GM21381 (cell line): ENCODE measurements at regions not wholly inside any gene's neighbourhood (a gene's known extent, or its start where the extent isn't known, plus 50 kb on each side); places are given as distances from the start of the nearest gene placed in this dataset.
"Not testable (repeated sequence)": the region's sequence is repeated elsewhere in the genome, so short reads cannot be mapped to it uniquely, and the experiment has no call there.

Experiments
- ATAC-seq: cut with Tn5 transposase; IDR thresholded peaks from one replicate; pipeline ENCODE4 v1.9.1; 2021; ENCODE audit warnings: mild to moderate bottlenecking, moderate library complexity; ENCODE audit not compliant: unreplicated experiment

DNA sequence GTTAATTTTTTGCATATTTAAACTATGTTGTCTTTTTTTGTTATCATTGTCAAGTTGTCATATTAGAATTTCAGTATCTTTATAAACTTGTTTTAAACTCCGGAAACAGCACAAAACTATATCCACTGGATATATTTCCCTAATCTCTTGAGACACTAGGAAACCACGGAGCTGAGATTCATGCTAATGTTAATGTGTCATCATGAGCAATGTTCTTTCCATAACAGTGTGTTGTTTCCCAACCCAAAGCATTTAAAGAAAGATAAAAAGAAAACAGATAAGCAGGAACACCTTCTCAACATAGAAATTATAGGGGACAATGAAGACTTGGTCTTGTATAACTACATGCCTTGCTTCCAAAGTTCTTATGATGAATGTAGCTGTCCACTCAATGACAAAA, 626.2 kb upstream of the TMPRSS15 start:
- ATAC-seq: no peak

DNA sequence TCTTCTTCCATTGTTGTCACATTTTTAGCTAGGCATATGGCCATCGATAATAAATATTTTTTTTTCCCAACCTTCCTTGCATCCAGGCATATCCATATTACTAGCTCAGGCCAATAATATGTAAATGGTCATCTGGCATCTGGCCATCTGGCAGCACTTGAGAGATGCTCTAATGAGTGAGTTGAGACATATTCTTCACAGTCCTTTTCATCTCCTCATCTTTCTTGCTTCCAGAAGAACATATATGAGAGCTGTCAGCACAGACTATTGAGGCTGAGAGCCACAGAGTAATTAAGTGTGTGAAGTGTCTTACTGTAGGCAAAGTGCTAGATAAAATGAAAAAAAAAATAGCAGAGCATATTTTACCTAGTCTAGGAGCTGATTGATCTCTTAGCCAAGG, 628.4 kb upstream of the TMPRSS15 start:
- ATAC-seq: no peak

DNA sequence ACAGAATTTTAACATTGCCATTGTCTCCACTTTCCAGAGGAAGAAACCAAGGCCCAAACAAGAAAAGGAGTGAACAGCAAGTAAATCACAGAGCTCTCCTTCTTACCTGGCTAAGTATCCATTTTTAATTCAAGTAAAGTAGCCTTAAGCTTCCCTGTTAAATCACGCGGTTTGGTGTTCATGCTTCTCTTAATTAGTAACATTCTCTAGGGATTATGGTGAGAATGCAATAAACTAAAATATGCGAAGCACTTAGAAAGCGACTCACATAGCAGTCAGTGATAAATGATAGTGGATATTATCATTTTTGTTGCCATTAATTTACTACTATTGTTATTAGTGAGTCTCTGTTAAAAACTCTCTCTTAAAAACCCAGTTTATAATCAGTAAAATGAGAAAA, 630.5 kb upstream of the TMPRSS15 start:
- no peak for ATAC-seq

DNA sequence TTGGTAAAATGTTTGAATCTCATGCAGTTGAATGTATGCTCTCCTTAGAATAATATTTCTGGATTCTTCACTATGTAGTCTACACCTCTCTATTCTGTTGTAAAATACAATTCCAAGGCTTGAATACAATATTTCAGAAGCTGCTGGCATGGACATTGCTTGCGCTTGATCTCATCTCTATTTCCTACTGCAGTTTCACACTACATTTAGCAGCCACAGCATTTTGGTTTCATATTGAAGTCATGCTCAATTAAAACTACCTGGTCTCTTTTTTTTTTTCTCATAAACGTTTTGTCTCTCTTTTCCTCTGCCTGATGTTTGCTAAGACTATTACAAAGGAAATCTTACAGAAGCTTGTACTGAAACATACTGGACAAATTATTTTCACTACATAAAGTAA, 631.0 kb upstream of the TMPRSS15 start:
- no peak for ATAC-seq

DNA sequence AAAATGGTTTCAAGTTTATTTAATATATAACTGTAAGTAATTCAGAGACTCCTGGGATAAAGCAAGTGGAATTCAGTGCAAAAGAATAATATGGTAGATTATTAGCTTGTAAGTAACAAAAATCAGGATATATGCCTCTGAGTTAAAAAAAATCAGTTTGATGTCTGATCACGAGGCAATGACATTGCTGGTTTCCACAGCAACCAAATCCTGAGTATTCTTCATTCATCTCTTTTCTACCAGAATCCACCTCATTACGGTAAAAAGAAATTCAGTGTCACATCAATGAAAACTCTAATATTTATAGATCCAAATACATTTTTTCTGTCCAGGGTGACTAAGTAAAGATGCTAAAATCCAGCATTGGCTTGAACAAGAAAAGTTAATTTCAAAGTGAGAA, 642.3 kb upstream of the TMPRSS15 start:
- ATAC-seq: no peak

DNA sequence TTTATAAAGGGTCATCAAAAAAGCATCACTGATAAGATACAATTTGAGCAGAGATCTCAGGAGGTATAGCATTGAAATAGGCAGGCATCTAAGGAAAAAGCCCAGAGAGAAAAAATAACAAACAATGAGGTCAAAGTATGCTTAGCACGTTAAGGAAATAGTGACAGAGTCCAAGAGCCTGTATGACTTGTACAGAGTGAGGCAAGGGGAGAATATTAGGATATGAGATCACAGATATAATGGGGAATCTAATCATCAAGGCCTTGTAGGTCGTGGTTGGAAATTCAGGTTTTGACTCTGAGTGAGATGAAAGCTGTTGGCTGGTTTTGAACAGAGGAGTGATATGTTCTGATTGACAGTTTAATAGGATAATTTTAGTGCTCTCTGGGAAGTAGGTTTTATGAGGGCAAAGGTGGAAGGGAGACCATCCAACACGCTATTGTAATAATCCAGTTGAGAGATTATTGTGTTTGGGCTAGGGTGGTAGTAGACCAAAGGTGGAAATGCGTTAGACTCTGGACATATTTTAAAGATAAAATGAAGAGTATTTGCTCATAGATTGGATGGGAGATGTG, 644.6 kb upstream of the TMPRSS15 start:
- no peak for ATAC-seq

DNA sequence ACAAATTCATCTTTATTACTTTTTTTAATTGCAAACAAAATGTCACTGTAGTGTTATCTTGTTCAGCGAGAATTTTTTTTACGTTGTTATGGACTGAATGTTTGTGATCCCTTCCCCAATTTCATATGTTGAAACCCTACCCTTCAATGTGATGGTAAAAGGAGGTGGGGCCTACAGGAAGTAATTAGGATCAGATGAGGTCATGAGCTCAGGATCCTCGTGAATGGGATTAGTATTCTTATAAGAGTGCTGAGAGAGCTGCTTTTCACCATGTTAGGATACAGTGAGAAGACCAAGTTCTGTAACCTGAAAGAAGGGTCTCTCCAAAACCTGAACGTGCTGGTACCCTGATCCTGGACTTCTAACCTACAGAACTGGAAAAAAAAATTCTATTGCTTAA, 646.0 kb upstream of the TMPRSS15 start:
- ATAC-seq: no peak

DNA sequence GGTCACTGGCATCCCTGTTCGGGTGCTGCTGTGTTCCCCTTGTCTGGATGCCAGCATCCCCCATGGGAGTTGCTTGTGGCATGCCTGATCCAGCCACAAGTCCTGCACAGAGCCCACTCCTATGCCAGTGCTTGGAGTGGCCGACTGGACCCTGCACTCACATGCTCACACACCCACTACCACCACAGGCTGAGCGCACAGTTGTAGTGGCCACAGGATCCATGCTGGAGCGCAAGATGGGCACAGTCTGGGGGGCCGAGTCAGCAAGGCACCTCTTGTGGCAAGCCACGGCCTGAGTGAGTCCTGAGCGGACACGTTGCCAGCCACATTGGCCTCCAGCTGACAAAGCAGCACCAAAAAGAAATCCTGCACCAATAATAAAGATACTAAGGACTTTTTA, 661.6 kb upstream of the TMPRSS15 start:
- no peak for ATAC-seq

DNA sequence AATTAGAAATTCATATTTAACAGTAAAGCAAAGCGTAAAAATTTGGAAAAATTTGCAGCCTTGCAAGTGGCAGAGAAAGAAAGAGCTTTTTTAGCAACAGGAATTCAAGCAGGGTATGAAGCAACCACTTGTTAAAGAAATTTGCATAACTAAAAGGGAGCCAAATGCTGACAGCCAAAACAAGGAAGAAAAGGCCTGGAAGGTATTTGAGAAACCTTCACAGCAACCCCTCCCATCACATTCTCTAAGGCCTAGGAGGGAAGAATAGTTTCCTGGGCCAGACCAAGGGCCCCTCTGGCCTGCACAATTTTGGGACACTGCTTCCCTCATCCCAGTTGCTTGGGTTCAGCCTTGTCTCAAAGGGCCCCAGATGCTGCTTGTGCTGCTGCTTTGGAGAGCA, 672.4 kb upstream of the TMPRSS15 start:
- no peak for ATAC-seq

DNA sequence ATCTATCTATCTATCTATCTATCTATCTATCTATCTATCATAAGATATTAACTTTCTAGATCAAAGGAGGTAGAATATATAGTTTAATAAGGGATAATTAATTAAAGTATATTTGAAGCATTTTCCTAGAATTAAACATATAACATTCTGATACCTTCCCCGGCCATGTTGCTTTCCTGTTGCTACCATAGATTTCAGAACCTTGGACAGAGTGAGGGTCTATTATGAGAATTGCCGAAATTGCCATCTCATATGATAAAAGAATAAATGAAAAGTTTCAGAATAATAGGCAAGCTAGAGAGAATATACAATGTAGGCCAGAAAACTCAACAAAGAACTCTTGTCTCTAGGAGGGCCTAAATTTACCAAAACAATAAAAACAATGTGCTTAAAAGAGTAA, 706.1 kb upstream of the TMPRSS15 start:
- ATAC-seq: no peak

DNA sequence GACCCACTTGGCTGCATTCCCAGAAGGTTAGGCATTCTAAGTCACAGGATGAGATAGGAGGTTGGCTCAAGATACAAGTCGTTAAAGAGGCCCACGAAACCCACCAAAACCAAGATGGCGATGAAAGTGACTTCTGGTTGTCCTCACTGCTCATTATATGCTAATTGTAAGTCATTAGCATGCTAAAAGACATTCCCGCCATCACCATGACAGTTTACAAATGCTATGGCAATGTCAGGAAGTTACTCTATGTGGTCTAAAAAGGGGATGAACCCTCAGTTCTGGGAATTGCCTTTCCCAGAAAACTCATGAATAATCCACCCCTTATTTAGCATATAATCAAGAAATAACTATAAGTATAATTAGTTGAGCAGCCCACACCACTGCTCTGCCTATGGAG, 715.7 kb upstream of the TMPRSS15 start:
- not testable (repeated sequence) for ATAC-seq

DNA sequence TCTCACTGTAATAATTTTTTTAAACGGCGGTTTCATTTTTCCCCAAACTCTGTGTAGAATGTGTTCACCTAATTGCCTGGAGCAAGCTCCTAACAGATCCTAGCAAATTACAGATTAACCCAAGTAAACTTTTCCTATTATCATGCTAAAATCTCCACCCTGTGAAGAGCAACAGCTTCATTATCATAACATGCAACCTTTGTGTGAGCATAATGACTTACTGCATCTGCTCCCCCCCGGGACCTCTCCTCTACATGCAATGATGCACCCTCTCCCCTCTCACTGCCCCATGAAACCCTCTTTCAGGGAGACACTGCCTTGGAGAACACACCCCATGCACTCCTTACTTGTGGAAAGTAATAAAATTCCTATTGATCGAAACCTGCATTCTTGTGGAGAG, 717.0 kb upstream of the TMPRSS15 start:
- no peak for ATAC-seq

DNA sequence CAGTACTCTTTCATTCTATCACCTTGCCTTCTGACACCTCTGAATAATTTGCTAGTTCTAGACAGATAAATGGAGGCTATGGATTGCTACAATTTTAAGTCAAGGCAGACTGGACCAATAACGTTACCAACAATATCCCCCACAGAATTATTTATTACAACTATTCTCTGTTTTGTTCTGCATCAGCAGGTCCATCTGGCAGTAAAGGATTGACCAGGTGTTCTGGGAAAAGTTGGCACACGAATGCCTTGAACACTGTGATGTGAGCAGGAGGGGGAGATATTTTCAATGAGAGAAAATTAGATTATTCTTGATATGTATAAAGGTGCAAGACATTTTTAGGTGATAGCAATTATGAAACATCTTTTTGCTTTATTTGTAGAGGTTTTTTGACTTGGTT, 718.8 kb upstream of the TMPRSS15 start:
- no peak for ATAC-seq

DNA sequence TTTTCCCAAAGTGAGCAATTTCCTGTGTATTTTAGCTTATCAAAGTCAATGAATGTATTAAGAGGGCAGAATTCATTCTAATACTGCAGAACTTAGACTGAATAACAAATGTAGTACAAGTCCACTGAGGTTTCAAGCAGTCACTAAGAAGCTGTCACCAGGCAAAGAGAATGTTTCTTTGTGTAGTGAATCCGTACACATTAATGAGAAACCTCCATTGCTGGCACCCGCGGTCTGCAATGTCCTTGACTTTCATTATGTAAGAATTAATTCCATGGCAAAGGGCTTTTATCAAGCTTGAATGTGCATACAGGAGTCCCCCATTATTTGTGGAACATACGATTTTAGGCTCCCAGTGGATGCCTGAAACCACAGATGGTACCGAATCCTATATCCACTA, 719.5 kb upstream of the TMPRSS15 start:
- no peak for ATAC-seq

DNA sequence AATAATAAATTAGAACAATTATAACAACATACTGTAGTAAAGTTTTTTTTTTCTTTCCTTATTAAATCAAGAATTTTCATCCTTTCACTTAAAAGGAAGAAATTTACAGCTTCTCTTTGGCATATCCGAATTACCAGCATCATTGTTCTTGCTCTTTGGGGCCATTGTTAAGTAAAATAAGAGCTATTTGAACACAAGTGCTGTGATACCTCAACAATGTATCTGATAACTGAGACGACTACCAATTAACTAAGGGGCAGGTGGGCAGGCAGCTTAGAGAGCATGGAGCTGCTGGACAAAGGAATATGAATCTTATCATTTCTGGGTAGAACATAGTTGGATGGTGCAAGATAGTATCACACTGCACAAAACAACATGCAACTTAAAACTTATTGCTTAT, 719.9 kb upstream of the TMPRSS15 start:
- no peak for ATAC-seq

DNA sequence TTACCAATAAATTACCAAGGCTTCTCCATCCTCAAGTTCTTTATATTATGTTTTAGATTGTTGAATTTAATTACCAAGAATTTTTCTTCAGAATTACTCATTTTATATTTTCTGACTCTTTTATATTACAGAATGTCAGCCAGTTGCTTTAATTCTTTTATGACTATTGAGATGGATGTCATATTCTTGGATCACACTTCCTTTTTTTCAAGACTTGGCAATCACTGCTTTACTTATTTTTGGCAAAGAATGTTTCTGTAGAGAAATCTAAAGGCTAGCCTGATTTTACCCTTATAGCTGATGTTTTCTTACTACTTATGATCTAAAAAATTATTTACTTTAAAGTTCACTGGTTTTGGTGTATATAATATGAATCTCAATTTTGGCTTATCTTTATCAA, 721.1 kb upstream of the TMPRSS15 start:
- no peak for ATAC-seq

DNA sequence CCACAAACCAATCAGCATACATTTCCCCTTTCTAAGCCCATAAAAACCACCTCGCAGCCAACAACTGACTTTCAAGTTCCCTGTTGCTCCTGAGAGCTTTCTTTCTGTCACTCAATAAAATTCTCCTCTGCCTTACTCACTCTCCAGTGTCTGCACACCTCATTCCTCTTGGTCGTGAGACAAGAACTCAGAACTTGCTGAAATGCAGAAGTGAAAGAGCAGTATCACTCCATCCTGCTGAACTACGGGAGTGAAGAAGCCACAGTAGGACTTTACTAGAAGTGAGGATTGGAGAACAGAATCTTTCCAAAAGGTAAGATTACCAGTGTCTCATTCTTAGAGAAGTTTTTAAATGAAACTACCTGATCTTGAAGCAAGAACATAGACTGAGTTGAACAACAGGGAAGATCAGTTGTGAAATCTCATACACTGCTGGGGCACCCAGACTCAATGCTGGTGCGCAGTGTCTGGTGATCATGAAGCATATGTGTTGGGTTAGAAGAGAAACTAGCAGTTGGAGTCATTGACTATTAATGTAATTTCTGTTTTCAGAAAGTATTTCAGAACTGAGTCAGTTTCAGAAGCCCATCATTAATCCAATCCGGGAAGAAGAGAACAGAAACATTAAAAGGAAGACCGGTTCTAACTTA, 726.9 kb upstream of the TMPRSS15 start:
- ATAC-seq: no peak

DNA sequence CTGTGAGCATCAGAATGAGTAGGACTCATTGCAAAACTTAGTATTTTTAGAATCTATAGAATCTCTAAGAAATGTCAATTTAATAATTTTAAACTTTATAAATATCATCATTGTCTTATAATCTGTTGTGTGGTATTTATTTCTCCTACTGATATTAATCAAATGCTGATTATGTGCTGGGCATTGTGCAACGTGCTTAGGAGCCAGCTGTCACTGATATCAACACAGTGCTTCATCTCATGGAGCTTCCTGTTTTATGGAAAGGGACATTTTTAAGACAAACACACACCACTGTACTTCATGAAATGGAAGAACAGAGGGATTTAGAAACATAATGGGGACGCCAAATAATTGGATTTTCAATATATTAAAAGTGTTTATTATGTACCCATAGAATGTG, 737.9 kb upstream of the TMPRSS15 start:
- no peak for ATAC-seq

DNA sequence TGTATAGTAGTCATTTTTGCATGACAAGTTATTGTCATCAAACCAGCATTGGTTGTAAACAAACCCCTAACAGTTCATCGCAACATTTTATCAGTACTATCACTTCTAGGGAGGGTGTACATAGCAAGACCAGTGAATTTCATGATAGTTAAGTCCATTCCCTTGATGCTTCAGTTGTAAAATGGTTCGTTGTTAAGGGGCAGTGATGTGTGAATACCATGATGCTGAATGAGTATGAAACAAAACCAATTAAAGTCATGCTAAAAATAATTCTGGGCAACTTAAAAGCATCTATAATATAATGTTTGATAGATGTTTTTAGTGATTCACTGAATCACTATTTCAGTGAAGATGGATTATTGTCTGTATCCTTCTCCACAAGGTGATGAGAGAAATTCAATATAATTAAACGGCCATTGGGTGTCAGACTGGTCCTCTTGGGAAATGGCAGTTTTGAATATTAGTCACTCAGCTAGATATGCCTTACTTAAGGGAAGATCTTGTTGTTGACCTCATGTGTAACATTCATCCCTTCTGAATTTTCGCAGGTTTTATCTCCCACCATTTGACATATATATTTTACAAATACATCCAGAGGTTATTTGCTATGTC, 742.2 kb upstream of the TMPRSS15 start:
- ATAC-seq: no peak

DNA sequence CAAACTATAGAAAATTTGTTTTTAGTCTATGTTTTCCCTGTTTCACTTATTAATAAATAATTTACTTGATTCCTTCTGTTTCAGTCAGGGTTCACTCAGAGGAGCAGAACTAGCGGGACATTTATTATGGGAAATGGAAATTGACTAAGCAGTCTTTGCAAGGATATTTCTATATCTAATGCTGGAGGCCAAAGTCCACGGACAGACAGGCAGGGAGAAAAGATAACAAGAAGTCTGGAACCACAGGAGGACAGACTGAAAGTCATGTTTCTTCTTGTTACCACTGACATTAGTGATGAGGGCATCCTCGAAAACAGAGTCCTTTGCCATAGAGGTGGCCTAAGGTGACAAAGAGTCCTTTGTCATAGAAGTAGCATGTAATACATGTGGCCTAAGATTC, 744.5 kb upstream of the TMPRSS15 start:
- no peak for ATAC-seq

DNA sequence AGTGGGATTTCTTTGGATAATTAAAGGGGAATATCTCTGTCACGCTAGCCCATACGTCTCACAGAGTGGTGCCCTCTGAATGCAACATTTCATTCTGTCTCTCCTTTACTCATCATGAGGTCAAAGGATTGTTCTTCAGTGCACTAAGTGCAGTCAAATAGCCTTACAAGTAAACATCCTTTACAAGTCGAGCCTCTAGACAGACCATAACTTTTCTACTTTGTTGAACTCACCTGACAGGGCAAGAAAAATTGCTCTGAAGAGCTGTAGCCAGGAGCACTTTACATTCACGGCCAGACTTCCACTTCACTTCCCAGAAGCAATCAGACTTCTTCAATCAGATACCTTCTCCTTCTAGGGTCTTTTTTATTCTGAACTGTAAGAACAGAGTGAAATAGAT, 768.0 kb upstream of the TMPRSS15 start:
- ATAC-seq: no peak

DNA sequence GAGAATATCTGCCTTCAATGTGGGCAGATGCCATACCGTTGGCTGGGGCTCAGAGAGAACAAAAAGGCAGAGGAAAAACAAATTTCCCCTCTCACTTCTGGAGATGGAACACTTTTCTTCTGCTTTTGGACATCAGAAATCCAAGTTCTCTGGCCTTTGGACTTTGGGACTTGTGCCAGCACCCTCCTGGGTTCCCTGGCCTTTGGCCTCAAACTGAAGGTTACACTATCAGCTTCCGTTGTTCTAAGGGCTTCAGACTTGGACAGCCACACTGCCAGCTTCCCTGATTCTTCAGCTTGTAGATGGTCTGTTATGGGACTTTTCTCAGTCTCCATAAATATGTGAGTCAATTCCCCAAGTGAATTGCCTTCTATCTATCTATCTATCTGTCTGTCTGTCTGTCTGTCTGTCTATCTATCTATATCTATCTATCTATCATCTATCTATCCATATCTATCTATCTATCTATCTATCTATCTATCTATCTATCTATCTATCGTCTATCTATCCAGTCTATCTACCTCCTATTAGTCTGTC, 778.1 kb upstream of the TMPRSS15 start:
- no peak for ATAC-seq

DNA sequence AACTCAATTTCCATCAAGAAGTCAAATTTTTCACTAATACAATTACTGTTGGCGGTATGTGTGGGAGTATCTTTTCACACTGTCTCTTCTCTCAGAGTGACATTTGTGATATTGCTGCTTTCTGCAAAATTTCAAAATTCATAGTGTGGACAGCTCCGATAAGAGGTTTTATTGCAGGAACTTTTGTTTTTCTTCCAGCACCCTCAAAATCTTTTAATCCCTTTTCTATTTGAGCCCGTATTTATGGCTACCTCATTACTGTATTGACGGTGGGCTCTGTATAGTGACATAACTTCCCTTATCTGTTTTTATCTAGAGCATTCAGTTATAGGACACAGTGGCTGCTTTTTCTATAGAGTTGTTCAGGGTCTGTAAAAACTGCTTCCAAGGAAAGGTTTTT, 794.4 kb upstream of the TMPRSS15 start:
- no peak for ATAC-seq
